ENCODE measurements at regions not wholly inside any gene's neighbourhood (a gene's known extent, or its start where the extent isn't known, plus 50 kb on each side); places are given as distances from the start of the nearest gene placed in this dataset.
"Not testable (repeated sequence)": the region's sequence is repeated elsewhere in the genome, so short reads cannot be mapped to it uniquely, and the experiment has no call there.

DNA sequence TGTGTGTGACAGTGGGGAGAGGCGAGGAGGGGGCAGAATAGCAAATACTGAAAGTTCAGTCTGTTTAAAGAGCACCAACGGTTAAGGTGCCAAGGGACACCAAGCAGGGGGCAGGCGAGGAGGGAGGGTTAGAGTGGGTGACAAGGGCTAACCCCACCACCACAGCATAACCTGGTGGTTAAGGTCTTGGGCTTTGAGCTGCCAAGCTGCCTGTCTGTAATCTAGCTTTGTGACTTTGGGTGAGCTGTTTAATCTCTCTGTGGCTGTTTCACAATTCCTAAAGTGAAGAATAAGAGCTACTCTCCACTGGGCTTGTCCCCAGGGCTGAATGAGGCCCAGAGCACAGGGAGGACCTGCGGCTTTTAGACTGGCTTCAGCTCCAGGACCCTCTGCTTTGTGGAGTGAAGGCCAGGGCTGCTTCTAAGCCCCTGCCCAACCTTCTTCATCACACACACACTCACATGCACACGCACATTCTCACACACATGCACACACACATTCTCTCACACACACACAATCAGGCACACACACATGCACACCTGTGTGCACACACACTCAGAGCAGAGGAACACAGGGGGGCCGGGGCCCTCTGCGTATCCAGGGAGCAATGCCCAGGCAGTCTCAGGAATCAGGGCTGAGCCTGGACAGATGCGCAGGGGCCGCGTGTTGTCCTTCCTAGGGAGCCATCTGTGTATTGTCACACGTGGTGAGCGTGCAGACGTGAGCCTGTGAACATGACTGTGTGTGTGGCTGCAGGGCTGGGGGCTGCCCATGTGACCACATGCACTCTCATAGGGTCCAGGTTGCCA, 101.6 kb upstream of the TARDBP start:
- DNase-seq (ENCODE audit: low read depth in 3 of 3, low spot score in 2 of 3): no peak

DNA sequence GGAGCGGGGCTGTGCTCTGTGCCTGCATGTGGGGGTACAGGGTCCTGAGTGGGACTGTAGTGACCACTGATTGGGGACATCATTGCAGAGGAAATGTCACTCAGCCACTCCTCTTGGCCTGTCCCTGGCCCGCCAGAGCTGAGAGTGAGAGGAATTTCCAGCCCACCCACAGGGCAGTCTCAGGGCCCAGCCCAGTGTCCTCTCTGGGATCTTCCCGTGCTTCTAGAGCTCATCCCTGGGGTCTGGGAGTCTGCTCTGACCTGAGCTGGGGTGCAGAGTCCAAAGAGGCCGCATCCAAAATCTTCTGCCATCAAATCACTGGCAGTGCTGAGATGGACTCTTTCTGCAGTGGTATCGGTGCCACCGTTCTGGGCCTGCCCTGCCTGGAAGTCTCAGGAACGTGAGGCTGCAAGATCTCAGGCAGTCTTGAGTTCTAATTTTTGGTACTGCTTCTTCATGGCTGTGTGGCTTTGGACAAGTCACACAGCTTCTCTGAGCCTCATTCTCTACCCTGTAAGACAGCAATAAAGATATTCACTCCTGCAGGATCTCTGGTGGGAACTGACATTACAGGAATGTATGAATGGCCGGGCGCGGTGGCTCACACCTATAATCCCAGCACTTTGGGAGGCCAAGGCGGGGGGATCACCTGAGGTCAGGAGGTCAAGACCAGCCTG, 100.8 kb upstream of the TARDBP start:
- no peak for DNase-seq (ENCODE audit: low read depth in 3 of 3, low spot score in 2 of 3)

DNA sequence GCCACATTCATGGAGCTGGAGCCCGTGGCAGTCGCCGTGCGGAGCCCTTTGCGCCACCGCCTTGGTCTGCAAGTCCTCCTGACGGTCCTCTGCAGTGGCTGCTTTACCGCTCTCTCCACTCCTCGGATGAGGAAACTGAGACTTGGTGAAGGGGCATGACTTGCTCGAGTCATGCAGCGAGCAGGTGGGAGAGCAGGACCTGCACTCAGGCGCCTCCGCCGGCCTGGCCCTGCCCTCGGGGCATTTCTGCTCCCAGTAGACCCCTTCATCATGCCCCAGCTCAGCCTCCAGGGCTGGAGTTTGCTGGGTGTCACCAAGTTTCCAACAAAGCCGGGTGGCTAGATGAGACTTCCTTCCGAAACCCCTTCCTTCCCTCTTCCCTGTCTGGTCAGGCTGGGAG, 100.0 kb upstream of the TARDBP start:
- DNase-seq (ENCODE audit: low read depth in 3 of 3, low spot score in 2 of 3): no peak

DNA sequence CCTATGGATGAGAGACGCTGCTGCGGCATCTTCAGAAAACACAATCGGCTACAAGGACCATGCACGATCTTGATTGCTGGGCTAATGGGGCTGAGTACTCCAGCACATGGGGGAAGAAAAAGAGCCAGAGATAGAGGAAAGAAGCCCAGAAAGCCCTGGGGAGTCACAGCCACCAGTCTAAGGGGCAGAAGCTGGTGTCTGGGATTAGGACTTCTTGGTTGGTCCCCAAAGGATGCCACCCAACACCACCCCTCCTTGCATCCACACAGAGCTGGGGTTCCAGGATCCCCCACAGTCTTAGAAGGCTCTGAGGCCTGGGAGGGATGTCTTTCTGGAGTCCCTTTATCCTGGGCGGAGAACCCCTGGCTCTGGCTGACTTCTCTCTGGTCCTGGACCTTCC, 98.4 kb upstream of the TARDBP start:
- no peak for DNase-seq (ENCODE audit: low read depth in 3 of 3, low spot score in 2 of 3)

DNA sequence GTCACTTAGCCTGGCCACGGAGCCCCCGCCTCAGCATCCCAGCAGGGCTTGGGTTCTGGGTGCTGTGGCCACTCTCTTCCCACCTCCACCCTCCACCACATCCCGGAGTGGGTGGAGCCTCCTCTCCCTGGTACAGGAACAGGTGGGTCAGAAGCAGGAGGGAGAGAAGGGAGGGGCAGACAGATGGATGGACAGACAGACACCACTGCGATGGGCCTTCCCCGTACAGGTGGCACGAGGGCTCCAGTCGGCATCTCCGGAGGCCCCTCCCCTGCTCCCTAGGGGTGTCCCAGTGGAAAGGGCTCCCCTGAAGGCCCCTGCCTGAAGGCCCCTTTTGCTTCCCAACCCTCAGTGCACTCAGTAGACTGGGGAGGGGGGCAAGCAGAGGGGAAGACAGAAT, 96.9 kb upstream of the TARDBP start:
- DNase-seq (ENCODE audit: low read depth in 3 of 3, low spot score in 2 of 3): no peak

DNA sequence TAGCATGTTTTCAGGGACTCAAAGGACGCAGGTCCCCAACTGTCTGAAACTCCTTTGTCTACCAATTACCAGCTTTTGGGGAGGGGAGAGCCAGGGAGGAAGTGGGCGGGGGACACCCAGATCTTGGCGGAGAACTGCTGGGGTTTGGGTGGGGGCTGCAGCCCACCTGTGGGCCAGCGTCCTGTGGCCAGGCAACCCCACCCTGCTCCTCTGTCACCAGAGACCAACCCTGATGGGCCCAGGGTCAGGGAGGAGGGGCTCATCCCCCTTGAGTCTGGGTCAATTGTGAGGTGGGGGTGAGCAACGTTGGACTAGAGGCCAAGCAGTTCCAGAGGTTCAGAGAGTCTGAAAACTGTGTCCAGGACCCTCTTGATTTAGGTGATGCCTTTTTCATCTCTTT, 96.1 kb upstream of the TARDBP start:
- DNase-seq (ENCODE audit: low read depth in 3 of 3, low spot score in 2 of 3): no peak

DNA sequence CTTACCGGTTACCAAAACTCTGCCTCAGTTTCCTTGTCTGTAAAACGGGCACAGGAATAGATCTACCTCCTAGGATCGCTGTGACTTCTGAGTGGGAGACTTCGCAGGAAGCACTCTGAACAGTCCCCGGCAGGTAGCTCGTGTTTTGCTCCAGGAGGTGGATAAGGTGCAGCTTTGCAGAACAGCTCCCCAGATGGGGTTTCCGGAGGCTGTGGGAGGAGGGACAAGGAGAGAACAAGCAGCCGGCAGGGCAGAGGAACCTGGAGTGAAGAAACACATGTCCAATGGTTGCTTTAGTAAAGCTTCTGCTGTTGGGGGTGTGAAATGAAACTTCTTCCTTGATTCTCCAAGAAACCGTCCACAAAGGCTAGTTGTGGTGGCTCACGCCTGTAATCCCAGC, 95.5 kb upstream of the TARDBP start:
- DNase-seq (ENCODE audit: low read depth in 3 of 3, low spot score in 2 of 3): no peak

DNA sequence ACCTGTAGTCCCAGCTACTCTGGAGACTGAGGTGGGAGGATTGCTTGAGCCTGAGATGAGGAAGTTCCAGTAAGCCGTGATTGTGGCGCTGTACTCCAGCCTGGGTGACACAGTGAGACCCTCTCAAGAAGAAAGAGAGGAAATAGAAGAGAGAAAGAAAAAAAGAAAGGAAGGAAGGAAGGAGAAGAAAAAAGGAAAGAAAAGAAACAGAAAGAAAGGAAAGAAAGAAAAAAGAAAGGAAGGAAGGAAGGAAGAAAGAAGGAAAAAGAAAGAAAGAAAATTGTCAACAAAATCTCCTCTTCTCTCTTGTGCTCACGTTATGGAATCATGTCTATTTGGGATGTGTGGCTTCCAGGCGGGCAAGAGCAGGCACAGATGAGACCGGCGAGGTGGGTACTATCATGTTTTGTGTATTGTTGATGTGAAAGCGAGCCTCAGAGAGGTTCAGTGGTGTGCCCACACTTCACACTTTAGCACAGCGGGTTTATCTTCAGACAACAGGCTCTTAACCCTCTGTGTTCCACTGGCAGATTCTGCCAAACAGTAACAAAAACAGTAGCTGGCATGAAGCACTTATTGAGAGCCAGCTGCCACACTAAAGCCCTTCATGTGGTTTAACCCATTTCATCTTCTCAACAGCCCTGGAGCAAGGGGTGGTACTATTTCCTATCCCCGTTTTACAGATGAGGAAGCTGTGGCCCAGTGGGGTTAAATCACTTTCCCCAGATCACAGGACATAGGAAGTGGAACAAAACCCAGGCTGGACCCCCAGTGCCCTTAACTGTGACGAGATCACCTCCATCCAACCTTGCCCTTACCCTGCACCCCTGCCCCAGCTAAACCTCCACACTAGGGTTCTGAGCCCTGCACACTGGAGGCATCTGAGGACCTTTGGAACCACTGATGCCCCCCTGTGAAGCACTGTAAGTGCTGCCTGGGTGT, 94.7 kb upstream of the TARDBP start:
- DNase-seq (ENCODE audit: low read depth in 3 of 3, low spot score in 2 of 3): no peak

DNA sequence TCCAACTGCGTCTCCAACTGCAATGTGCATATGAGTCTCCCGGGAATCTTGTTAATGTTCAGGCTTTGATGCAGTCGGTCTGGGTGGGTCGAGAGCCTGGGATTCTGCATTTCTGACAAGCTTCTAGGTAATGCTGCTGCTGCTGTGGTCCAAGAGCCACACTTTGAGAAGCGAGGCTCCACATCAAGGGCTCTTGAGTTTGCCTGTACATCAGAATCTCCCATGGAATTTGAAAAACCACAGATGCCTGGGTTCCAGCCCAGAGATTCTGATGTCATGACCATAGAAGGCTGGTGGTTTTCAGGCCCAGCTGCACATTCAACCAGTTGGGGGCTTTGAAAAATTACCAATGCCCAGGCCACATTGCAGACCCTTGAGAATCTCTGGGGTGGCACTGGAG, 93.9 kb upstream of the TARDBP start:
- DNase-seq (ENCODE audit: low read depth in 3 of 3, low spot score in 2 of 3): no peak

DNA sequence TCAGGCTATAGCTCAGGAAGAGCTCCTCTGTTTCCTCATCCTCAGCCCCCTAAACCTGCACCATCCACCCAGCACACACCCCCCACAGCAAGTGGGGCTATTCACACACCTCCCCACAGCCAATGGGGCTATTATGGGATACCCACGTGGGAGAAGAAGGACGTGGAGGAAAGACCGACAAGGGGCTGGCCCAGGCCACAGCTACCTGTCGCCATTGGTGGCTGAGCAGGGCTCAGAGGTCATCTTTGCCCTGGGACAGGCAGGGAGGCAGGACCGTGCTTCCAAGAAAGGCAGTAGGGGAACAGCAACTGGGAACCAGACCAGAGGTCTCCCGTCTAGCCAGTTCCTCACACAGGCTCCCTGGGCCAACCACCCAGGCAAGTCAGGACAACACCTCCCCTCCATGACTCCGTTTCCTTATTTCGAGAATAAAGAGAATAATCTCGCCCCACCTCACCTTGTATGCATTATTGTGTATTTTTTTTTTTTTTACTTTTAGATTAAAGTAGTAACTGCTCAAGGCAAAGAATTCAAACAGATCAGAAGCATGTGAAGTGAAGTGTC, 92.3 kb upstream of the TARDBP start:
- no peak for DNase-seq (ENCODE audit: low read depth in 3 of 3, low spot score in 2 of 3)

DNA sequence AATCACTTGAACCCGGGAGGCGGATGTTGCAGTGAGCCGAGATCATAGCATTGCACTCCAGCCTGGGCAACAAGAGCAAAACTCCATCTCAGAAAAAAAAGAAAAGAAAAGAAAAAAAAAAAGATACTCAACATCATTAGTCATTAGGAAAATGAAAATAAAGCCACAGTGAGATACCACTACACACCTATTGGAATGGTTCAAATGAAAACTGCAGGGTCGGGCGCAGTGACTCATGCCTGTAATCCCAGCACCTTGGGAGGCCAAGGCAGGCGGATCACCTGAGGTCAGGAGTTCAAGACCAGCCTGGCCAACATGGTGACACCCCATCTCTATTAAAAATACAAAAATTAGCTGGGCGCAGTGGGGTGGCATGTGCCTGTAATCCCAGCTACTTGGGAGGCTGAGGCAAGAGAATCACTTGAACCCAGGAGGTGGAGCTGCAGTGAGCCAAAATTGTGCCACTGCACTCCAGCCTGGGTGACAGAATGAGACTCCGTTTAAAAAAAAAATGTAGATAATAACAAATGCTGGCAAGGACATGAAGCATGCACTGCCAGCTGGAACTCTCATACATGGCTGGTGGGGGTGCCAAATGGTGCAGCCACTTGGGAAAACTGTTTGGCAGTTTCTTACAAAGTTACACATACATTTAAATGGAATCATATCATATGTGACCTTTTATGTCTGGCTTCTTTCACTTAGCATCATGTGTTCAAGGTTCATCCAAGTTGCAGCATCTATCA, 90.0 kb upstream of the TARDBP start:
- DNase-seq (ENCODE audit: low read depth in 3 of 3, low spot score in 2 of 3): not testable (repeated sequence)

DNA sequence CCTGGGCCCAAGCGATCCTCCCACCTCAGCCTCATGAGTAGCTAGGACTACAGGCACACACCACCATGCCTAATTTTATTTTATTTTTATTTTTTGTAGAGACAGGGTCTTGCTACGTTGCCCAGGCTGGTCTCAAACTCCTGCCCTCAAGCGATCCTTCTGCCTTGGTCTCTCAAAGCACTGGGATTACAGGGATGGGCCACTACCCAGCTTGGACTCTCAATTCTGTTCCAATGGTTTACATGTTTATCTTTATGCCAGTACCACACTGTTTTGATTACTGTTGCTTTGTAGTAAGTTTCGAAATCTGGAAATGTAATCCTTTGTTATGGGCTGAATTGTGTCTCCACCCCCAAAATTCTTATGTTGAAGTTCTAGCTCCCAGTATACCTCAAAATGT, 88.4 kb upstream of the TARDBP start:
- DNase-seq (ENCODE audit: low read depth in 3 of 3, low spot score in 2 of 3): no peak

DNA sequence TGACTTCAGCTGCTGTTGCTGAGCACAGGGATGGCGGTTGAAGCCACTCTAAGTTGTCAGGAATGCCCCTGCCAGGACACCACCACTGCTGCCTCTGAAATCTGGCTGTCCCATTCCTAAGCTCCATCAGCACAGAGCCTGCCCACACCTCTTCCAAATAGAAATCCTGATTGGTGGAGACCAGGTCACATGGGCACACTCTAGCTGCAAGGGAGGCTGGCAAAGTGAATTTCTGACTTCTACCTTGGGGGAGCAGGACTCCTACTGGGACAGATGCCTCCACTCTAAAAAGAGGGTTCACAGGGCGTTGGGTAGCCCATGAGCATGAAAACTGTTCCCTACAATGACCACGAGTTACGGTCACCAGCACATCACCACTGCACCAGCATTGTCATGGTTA, 83.8 kb upstream of the TARDBP start:
- DNase-seq (ENCODE audit: low read depth in 3 of 3, low spot score in 2 of 3): no peak

DNA sequence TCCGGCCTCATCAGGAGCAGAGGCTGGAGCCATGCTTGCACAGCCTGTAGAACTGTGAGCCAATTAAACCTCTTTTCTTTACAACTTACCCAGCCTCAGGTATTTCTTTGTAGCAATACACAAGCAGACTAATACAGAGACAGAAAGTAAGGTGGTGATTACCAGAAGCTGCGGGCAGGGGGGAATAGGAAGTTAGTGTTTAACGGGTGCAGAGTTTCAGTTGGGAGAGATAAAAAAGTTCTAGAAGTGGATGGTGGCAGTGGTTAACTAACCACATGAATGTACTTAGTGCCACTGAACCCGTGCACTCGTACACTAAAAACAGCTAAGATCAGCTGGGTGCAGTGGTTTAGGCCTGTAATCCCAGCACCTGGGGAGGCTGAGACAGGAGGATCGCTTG, 80.4 kb upstream of the TARDBP start:
- no peak for DNase-seq (ENCODE audit: low read depth in 3 of 3, low spot score in 2 of 3)

DNA sequence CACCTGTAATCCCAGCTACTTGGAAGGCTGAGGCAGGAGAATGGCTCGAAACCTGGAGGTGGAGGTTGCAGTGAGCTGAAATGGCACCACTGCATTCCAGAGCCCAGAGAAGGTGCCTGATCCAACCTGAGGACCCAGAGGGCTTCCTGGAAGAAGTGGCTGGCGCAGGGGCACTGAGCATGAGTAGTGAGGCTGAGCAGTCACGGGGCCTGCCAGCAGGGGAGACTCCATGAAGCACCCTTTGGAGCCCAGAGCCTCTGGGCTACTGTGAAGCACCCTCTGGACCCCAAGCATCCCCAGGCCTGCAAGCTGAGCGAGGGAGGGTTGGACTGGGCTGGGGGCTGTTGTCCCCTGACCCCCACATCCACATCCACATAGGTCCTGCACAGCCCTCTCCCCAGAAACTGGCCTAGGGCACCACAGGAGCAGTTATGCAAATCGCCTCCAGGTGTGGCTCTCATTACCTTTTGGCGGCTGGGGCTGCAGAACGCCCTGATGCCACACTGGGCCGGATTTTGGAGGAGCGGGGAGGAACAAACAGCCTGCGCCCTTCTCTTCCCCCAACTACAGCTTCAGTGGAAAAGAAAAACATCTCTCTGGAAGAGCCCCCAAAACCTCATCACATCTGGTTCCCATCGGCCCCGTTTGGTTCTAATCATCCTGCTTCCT, 78.2 kb upstream of the TARDBP start:
- no peak for DNase-seq (ENCODE audit: low read depth in 3 of 3, low spot score in 2 of 3)

DNA sequence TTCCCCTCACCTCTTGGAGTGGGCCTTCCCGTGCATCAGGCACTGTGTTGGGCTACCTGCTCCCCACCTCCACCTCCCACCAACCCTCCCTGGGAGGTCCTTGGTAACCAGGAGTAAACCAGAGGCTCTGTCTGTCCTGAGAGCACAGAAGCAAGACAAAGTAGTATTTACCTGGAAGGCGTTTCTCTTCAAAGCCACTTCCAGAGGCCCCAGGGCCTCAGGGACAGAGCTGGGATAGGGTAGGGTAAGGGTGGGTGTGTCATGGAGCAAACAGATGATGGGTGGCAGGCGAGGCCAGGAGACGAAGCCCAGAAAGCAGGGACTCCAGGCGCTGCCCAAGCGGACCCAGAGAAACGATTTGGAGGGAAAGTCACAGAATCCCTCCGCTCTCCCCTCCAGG, 77.2 kb upstream of the TARDBP start:
- no peak for DNase-seq (ENCODE audit: low read depth in 3 of 3, low spot score in 2 of 3)

DNA sequence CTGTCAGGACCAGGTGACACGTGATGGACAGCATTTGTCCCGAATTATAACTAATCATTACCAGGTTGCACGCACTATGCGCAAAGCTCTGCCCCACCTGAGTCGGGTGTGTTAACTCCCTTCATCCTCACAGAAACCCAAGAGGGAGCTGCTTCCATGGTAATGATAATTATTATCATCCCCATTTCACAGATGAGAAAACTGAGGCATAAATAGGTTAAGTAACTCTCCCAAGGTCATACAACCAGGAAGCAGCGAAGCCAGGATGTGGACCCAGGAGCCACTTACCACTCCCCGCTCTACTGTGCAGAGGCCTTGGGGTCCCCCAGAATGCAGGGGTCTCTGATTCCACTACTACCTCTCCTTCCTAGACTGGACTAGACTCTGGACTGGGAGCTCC, 76.7 kb upstream of the TARDBP start:
- no peak for DNase-seq (ENCODE audit: low read depth in 3 of 3, low spot score in 2 of 3)

DNA sequence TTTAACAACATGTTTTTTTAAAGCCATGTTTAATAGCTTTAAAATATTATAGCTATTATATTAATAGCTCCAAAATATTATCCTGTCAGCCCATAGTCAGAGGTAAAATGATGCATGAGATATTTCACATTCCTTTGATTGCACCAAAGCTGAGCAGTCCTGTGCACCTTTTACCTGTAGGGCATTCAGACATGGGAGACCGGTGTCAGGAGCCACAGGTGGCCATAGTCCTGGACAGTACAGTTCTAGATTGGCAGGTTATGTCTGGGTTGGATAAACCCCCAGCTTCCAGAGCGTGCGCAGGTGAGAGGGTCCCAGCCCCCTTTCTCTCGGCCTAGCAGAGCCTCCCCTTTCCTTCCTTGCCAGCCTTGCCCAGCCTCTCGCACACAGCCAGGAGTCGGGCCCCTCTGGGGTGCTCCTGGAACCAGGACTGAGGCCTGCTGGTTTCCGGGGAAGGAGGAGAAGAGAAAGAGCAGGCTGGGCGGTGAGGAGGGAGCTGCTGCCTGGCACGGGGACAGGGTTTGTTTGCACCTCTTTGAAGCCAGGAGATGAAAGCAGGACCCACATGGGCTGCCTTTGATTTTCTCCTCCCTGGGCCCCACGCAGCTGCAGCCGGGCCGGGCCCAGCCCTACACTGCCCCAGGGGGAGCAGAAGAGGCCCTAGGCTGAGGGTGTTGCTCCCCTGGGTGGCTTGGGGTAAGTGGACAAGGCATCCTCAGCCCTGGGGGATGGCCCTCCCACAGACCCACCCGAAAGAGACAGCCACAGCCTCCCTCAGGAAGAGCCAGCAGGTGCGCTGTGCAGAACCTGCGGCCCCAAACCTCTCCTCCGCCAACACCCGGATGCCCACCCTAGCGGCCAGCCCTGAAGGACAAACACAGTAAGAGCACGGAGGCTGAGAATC, 75.2 kb upstream of the TARDBP start:
- no peak for DNase-seq (ENCODE audit: low read depth in 3 of 3, low spot score in 2 of 3)

Data from right renal cortex interstitium (tissue), 3 donors.